ENCODE measurements at regions not wholly inside any gene's neighbourhood (a gene's known extent, or its start where the extent isn't known, plus 50 kb on each side); places are given as distances from the start of the nearest gene placed in this dataset.
A peak's percentile ranks its signal among the peaks of the same experiment; 100 is the strongest.
"Not testable (repeated sequence)": the region's sequence is repeated elsewhere in the genome, so short reads cannot be mapped to it uniquely, and the experiment has no call there.

DNA sequence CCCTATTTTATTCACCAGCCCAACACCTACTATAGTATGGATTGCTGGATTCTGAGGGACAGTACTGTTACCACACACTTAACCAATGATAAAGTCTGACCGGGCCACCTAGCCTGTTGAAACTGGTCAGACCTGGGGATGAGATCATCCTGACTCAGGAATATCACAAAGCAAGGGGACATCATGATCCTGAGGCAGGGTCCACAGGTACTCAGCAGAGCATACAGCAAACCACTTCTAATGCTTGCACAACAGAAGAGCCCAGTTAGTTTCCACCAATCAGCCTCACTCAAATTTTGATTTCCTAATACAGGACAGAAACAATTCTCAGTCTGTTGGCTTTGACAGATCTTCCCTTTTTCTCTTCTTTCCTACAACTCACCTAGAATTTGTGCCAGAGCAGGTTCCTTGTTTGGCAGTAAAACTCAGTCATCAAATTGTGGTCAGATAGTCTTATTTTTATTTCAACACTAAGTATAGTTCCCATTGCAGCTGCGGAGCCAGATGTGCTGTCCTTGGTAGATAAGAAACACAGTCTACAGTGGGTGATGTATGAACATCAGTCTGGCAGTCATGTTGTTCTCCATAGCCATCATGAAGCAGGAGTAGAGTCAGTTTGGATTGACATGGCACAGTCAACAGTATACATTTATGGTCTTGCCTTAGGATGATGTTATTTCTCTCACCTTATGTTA lies 90.1 kb upstream of the PRR23C start:
- DNase-seq (ENCODE audit: low read depth, low spot score) = no peak

DNA sequence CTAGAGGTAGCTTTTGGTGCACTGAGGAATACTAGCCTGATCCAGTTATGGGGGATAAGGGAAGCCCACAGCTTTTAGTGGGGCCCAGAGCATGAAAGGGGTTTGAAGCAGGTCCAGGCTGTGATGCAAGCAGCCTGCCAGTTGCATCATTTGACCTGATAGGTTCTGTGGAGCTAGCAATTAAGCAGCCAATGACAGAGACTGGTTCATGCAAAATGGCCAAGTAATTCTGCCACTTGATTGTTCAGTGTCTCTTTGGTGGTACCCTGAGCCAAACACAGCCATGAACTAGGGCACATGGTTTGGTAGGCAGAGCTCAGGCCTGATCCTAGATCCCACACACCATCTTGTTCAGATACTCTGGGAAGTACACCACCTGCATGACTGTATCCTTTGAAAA lies 91.0 kb upstream of the PRR23C start:
- DNase-seq (ENCODE audit: low read depth, low spot score) = no peak

DNA sequence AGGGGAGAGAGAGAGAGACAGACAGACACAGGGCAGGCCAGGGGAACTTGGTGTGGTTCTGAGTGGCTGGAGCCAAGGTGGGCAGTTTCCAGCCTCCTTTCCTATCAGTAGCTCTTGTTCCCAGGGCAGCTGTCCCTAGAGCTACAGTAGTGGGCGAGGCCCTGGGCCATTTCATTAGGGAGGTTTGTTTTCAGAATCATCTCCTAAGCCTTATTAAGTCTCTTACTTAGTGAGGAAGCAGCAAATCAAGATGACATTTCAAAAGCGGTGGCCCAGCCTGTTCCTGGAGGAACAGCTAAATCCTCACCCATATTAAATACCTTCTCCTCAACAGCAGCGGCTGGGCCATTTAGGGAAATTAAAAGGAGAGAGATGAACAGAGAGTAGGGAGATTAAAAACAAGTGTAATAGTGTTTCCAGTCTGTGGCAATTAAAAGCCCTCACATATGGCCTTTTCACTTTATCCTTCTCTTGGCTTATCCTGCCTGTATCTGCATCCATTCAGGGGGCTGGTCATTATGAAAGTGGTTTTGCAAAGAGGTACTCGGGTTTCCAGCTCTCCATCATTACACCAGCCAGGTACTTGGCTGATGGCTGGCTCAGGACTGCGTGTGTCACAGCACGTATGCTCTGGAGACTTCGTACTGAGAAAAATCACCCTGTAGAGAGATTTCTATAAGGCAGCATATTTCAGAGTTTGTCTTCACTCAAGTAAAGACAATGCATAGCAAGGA lies 91.9 kb upstream of the PRR23C start:
- DNase-seq (ENCODE audit: low read depth, low spot score) = no peak

DNA sequence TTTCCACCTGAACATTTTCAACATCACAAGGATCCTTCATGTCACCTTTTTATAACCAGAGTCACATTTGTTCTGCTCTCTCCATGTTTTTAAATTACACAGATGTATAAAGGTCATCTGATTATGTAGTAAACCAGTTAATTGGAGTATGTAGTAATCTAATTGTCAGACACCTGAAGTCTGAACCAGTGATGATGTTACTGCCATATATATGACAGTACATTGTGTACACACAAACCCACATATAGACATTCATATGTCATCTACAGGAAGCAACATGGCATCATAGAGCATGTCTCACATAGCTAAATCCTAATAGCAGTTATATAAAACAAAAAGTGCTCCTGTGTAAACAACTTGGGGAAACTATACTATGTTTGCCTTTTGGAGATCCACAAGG lies 95.9 kb upstream of the PRR23C start:
- no peak for DNase-seq (ENCODE audit: low read depth, low spot score)

DNA sequence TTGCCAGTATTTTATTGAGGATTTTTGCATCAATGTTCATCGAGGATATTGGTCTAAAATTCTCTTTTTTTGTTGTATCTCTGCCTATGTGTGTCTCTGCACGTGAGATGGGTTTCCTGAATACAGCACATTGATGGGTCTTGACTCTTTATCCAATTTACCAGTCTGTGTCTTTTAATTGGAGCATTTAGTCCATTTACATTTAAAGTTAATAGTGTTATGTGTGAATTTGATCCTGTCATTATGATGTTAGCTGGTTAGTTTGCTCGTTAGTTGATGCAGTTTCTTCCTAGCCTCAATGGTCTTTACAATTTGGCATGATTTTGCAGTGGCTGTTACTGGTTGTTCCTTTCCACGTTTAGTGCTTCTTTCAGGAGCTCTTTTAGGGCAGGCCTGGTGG lies 101.3 kb upstream of the PRR23C start:
- DNase-seq (ENCODE audit: low read depth, low spot score) = not testable (repeated sequence)

DNA sequence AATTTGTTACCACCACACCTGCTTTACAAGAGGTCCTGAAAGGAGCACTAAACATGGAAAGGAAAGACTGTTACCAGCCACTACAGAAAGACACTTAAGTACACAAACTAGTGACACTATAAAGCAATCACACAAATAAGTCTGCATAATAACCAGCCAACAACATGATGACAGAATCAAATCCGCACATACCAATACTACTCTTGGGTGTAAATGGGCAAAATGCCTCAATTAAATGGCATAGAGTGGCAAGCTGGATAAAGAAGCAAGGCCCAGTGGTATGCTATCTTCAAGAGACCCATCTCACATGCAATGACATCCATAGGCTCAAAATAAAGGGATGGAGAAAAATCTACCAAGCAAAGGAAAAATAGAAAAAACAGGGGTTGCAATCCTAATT lies 106.8 kb upstream of the PRR23C start:
- no peak for DNase-seq (ENCODE audit: low read depth, low spot score)

DNA sequence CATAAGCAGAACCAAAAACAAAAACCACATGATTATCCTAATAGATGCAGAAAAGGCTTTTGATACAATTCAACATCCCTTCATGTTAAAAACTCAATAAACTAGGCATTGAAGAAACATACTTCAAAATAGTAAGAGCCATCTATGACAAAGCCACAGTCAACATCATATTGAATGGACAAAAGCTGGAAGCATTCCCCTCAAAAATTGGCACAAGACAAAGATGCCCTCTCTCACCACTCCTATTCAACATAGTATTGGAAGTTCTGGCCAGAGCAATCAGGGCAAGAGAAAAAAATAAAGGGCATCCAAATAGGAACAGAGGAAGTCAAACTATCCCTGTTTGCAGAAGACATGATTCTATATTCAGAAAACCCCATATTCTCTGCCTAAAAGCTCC lies 108.7 kb upstream of the PRR23C start:
- DNase-seq (ENCODE audit: low read depth, low spot score) = not testable (repeated sequence)

DNA sequence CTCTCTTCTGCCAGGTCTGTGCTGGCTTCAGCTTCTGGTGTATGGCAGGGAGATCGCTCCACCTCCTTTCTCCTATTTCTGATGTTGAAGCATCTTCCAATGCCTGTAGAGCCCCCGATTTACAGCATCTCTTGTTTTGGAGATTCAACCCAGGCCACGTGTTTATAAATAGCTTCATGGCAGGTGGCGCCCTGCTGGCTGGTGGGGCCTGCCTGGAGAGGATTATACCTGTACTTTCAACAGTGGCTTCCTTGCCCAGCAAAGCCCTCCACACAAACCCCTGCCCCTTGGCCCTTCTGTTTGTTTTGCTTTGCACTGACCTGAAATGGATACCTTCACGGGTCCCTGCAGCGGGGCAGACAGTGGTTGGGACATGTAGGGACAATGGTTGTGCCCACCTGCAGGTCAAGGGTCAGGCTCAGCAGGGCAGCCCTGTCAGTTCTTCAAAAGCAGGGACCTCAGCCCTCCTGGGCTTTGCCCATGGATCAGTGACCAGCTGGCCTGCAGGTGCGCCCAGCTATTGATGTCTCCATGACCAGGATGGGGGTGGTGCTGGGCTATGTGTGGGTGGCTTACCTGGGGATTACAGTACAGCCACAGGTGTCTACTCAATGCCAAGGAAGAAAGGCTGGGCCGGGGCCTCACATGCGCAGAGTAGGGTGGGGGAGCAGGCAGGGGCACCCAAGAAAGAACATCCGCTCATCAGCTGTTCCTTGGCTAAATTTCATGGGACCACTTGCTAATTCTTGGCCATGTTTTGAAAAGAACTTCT lies 112.7 kb upstream of the PRR23C start:
- DNase-seq (ENCODE audit: low read depth, low spot score) = no peak

DNA sequence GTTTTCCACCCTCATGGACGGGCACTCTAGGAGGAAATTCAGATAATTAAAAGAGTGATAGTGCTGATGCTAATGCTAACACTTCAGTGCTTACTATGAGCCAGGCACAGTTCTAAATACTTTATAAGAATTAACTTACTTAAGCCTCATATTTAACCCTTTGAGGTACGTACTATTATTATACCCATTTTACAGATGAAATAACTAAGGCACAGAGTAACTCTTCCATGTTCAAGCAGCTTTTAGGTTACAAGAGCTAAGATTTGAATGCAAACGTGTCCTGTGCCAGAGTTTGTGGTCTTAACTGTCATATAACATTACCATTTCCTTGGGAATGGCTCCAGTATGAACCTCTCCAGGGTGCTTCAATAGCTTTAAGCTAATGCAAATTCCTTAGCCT lies 114.7 kb upstream of the PRR23C start:
- no peak for DNase-seq (ENCODE audit: low read depth, low spot score)

DNA sequence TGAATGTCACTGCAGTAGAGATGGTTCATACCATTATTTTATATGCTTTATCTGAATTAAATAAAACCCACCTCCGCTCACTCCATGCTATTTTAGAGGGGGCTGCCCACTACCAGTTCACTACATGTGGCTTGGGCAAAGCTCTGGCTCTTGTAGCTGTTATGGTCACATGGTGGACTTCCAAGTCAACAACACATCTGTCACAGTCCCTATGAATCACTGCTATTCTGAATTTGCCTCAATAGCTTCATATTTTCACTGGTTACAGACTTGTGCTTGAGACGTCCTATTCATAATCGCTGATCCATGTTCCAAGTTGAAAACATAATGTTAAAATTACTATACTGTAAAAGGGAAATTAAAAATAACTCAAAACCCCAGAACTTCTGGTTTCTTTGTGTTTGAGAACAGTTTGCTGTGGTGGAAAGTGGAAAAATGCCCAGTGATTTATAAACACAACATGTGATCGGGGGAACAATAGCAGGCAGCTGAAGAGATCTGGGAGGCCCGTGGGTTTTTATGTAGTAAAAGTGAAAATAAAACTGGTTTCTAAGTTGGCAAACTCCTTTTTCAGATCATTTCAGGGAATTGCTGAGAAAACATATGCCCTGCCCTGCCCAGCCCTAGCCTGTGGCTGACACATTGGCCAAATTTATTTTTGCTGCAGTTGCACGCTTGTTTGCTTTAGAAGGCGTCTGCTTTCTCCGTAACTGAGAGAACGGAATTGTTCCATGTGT lies 128.8 kb upstream of the PRR23C start:
- no peak for DNase-seq (ENCODE audit: low read depth, low spot score)

DNA sequence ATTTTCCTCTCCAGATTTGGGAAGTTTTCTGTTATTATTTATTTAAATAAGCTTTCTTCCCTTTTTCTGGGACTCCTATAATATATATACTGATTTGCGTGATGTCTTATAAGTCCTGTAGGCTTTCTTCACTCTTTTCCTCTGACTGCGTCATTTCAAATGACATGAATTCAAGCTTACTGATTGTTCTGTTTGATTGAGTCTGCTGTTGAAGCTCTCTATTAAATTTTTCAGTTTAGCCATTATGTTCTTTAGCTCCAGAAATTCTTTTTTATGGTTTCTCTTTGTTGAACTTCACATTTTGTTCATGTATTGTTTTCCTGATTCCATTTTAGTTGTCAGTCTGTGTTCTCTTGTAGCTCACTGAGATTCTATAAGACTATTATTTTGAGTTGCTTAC lies 135.8 kb upstream of the PRR23C start:
- no peak for DNase-seq (ENCODE audit: low read depth, low spot score)

DNA sequence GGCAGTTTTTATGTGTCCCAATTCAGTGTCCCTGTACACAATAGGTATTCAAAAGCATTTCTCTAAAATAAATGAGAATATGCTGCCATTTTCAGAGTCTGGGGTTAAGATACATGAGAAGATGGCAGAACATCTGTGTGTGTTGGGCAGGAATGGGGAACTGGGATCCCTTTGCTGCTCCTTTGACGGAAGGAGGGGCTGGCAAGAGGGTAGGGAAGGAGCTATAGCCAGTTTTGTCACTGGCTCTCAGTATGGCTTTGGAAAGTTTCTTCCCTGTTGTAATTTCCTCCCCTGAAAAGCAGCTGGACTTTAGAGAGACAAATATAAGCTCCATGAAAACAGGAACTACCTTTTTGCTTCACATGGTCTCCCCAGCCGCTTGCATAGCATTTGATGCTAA lies 137.5 kb upstream of the PRR23C start:
- no peak for DNase-seq (ENCODE audit: low read depth, low spot score)

DNA sequence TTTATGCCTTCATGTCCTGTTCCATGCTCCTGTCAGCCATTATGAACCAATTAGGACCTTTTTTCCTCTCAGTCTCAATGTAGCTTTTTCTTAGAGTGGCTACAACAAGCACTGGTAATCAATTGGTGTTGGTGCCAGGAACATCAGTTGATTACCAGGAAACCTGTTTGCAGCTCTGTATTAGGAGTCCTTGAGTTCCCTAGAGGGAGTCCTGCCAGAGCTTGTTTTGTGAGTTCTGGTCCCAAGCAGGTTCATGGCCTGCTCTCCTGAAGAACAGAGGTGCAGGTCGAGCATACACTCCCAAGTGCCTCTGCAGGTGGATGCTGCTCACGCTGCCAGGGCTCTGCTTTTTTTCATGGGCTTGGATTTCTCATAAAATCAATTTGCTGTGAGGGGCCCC lies 137.9 kb upstream of the PRR23C start:
- DNase-seq (ENCODE audit: low read depth, low spot score) = no peak

DNA sequence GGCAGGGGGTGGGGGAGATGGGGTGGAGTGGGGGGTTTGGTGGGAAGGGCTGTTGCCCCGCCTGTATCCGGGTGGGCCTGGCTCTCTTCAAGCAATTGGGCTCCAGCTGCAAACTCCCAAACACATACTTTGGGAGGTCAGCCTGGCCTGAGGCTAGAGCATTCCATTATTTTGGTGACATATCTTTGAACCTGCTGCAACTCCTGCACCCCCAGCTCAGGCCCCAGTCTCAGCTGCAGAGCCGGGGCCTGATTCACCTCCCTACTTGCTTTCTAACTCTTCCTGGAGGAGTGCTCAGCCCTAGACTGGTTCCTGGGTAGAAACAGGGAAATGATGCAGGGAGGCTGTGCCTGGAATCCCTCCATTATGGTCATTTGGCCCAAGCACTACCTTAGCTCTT lies 140.8 kb upstream of the PRR23C start:
- peak; percentile 44 for DNase-seq (ENCODE audit: low read depth, low spot score)

DNA sequence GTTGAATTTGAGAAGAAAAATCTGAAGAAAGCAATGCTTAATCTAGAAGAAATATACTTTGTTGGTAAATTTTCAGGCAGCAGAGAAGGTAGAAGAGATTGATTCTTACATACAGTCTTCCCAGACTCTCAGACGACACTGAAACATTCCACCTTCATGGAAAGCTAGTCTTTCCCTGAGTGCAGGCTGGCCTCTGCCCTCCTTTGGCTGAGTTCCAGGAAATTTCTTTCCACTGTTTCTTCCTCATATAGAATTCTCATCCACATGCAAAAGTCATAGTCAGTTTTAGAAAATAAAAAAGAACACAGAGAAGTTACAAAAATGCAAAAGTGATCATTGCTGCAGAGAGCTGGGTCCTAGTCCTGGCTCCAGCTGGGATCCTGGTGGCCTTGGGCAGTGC lies 142.5 kb upstream of the PRR23C start:
- DNase-seq (ENCODE audit: low read depth, low spot score) = no peak

DNA sequence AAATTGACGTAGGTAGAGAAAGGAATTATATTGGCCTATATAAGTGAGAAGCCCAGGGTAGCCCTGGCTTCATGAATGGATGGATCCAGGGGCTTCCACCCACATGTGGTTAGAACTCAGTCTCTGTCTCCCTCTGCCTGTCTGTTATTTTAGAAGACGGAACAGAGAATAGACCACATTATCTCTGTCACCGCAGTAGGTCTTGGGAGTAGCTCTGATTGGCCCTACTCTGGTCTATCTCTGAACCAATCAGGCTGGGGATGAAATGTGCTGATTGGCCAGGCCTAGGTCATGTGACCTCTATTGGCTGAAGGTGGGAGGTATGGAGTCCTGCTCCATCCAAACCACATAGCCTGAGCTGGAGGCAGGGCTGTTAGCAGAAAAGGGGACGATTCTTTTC lies 143.0 kb upstream of the PRR23C start:
- no peak for DNase-seq (ENCODE audit: low read depth, low spot score)

DNA sequence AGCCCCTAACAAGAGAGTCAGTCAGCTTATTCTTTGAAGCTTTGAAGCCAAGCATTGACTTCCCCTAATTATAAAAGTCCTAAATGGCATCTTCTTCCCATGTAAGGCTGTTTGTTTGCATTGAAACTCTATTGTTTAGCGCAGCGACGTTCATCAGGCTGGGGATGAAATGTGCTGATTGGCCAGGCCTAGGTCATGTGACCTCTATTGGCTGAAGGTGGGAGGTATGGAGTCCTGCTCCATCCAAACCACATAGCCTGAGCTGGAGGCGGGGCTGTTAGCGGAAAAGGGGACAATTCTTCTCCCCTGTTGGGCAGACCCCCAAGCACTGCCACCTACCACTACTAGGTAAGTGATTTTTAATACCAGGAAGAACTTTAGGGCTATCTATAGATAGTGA lies 145.3 kb upstream of the PRR23C start:
- no peak for DNase-seq (ENCODE audit: low read depth, low spot score)

DNA sequence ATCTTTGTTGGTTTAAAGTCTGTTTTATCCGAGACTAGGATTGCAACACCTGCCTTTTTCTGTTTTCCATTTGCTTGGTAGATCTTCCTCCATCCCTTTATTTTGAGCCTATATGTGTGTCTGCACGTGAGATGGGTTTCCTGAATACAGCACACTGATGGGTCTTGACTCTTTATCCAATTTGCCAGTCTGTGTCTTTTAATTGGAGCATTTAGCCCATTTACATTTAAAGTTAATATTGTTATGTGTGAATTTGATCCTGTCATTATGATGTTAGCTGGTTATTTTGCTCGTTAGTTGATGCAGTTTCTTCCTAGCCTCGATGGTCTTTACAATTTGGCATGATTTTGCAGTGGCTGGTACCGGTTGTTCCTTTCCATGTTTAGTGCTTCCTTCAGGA lies 149.4 kb upstream of the MRPS22 start:
- not testable (repeated sequence) for DNase-seq (ENCODE audit: low read depth, low spot score)

DNA sequence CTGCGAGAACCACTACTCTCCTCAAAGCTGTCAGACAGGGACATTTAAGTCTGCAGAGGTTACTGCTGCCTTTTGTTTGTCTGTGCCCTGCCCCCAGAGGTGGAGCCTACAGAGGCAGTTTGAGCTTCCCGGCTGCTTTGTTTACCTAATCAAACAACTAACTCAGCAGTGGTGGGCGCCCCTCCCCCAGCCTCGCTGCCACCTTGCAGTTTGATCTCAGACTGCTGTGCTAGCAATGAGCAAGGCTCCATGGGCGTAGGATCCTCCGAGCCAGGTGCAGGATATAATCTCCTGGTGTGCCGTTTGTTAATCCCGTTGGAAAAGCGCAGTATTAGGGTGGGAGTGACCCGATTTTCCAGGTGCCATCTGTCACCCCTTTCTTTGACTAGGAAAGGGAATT lies 147.7 kb upstream of the MRPS22 start:
- not testable (repeated sequence) for DNase-seq (ENCODE audit: low read depth, low spot score)

DNA sequence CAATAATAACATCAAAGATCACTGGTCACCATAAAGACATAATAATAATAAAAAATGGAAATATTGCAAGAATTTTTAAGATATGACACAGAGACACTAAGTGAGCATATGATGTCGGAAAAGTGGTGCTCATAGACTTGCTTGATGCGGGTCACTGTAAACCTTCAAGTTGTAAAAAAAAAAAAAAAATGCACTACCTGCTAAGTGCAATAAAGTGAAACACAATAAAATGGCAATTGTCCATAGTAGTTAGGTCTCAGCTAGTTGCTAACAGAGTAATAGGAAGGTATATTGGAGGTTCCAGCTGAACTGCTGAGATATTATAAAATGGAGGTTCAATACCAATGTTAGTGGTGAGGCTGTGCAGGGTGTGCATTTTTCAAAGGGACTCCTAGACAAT lies 146.6 kb upstream of the MRPS22 start:
- no peak for DNase-seq (ENCODE audit: low read depth, low spot score)

DNA sequence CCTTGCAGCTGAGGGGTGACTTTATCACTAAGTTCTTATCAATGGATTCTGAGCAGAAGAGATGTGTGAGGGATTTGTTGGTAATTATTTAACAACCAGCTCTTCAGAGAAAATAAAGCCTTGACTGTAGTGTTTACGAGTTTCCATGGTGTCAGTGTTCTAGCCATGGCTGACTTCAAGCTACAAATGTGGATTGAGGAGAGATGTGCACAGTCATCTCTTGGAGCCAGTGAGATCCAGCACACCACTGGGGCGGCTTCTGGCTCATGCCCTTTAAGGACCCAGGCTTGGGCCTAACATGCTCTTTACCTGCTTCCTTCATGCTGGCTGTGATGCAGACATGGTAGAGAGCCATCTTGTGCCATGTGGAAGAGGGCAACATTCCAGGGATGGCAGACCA lies 145.6 kb upstream of the MRPS22 start:
- DNase-seq (ENCODE audit: low read depth, low spot score) = no peak

DNA sequence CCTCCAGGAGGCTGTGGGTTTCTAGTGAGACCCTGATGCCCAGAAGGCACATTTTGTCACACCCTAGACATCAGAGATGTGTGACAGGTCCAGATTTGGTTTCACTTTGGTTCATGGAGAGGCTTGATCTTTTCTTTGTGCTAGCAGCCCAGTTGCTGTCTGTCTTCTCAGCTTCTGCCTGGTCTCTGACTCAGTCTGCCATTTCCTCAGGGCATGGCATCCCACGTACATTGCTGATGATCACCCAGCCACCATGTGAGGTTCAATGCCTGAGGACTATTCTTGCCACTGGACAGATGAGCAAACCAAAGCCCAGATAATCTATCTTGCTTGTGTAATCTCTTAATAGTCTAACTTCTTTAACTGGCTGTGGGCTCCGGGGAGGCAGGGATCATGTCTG lies 144.9 kb upstream of the MRPS22 start:
- DNase-seq (ENCODE audit: low read depth, low spot score) = no peak

Data from ELF-1 (cell line).